ENCODE measurements at regions not wholly inside any gene's neighbourhood (a gene's known extent, or its start where the extent isn't known, plus 50 kb on each side); places are given as distances from the start of the nearest gene placed in this dataset.
"Not testable (repeated sequence)": the region's sequence is repeated elsewhere in the genome, so short reads cannot be mapped to it uniquely, and the experiment has no call there.

GRCh38 chr3:21960033-21960432 is 209.0 kb upstream of the ZNF385D start:
- Histone ChIP-seq H3K27me3 (ENCODE audit: control insufficient read depth in 5 of 5, insufficient read depth in 4 of 5, low read length in 5 of 5) (no peaks in the 10 kb centered on the region), H3K4me1 (ENCODE audit: control insufficient read depth in 5 of 5, insufficient read depth in 5 of 5, low read length in 5 of 5) (no peaks in the 10 kb centered on the region), H3K9me3 (ENCODE audit: control insufficient read depth in 5 of 5, low read length in 5 of 5) (no peaks in the 10 kb centered on the region), H3K36me3 (ENCODE audit: control insufficient read depth in 5 of 5, insufficient read depth in 5 of 5, low read length in 5 of 5) (no peaks in the 10 kb centered on the region), H3K27ac (ENCODE audit: low read depth, low read length) (no peak overlapping the region), H3K9ac (ENCODE audit: low read length in 5 of 5) (no peak overlapping the region), H3K4me3 (ENCODE audit: low read depth in 1 of 5, low read length in 5 of 5) (no peak overlapping the region)

- no peaks in the 10 kb centered on the region for H3K4me1 ChIP-seq (ENCODE audit: control insufficient read depth in 5 of 5, insufficient read depth in 5 of 5, low read length in 5 of 5)
- no peaks in the 10 kb centered on the region for H3K27me3 ChIP-seq (ENCODE audit: control insufficient read depth in 5 of 5, insufficient read depth in 4 of 5, low read length in 5 of 5)
- no peak overlapping the region for H3K9ac ChIP-seq (ENCODE audit: low read length in 5 of 5)
- no peaks in the 10 kb centered on the region for H3K9me3 ChIP-seq (ENCODE audit: control insufficient read depth in 5 of 5, low read length in 5 of 5)
- no peak overlapping the region for H3K27ac ChIP-seq (ENCODE audit: low read depth, low read length)
- no peaks in the 10 kb centered on the region for H3K36me3 ChIP-seq (ENCODE audit: control insufficient read depth in 5 of 5, insufficient read depth in 5 of 5, low read length in 5 of 5)
- no peak overlapping the region for H3K4me3 ChIP-seq (ENCODE audit: low read depth in 1 of 5, low read length in 5 of 5)
Measured at GRCh38 chr3:21962456-21962855, 211.4 kb upstream of the ZNF385D start.

GRCh38 chr3:21966457-21966856 is 215.4 kb upstream of the ZNF385D start:
- not testable (repeated sequence) for H3K27ac ChIP-seq (ENCODE audit: low read depth, low read length); H3K36me3 ChIP-seq (ENCODE audit: control insufficient read depth in 5 of 5, insufficient read depth in 5 of 5, low read length in 5 of 5); H3K4me3 ChIP-seq (ENCODE audit: low read depth in 1 of 5, low read length in 5 of 5); H3K9ac ChIP-seq (ENCODE audit: low read length in 5 of 5); H3K27me3 ChIP-seq (ENCODE audit: control insufficient read depth in 5 of 5, insufficient read depth in 4 of 5, low read length in 5 of 5); H3K4me1 ChIP-seq (ENCODE audit: control insufficient read depth in 5 of 5, insufficient read depth in 5 of 5, low read length in 5 of 5); H3K9me3 ChIP-seq (ENCODE audit: control insufficient read depth in 5 of 5, low read length in 5 of 5)

- no peak overlapping the region for H3K4me3 ChIP-seq (ENCODE audit: low read depth in 1 of 5, low read length in 5 of 5)
- H3K4me1 ChIP-seq (ENCODE audit: control insufficient read depth in 5 of 5, insufficient read depth in 5 of 5, low read length in 5 of 5), result no peaks in the 10 kb centered on the region
- H3K9me3 ChIP-seq (ENCODE audit: control insufficient read depth in 5 of 5, low read length in 5 of 5), result peaks cover 0 to 6% (median 0%) of the 10 kb centered on the region in 5 donors
- H3K9ac ChIP-seq (ENCODE audit: low read length in 5 of 5), result no peak overlapping the region
- no peaks in the 10 kb centered on the region for H3K36me3 ChIP-seq (ENCODE audit: control insufficient read depth in 5 of 5, insufficient read depth in 5 of 5, low read length in 5 of 5)
- no peak overlapping the region for H3K27ac ChIP-seq (ENCODE audit: low read depth, low read length)
- H3K27me3 ChIP-seq (ENCODE audit: control insufficient read depth in 5 of 5, insufficient read depth in 4 of 5, low read length in 5 of 5), result no peaks in the 10 kb centered on the region
Measured at GRCh38 chr3:21979706-21980105, 228.7 kb upstream of the ZNF385D start.

GRCh38 chr3:21989341-21990042 is 238.5 kb upstream of the ZNF385D start:
- H3K27me3 ChIP-seq (ENCODE audit: control insufficient read depth in 5 of 5, insufficient read depth in 4 of 5, low read length in 5 of 5), result no peaks in the 10 kb centered on the region
- H3K9me3 ChIP-seq (ENCODE audit: control insufficient read depth in 5 of 5, low read length in 5 of 5), result no peaks in the 10 kb centered on the region
- H3K9ac ChIP-seq (ENCODE audit: low read length in 5 of 5), result no peak overlapping the region
- H3K4me1 ChIP-seq (ENCODE audit: control insufficient read depth in 5 of 5, insufficient read depth in 5 of 5, low read length in 5 of 5), result no peaks in the 10 kb centered on the region
- H3K36me3 ChIP-seq (ENCODE audit: control insufficient read depth in 5 of 5, insufficient read depth in 5 of 5, low read length in 5 of 5), result no peaks in the 10 kb centered on the region
- no peak overlapping the region for H3K27ac ChIP-seq (ENCODE audit: low read depth, low read length)
- no peak overlapping the region for H3K4me3 ChIP-seq (ENCODE audit: low read depth in 1 of 5, low read length in 5 of 5)

- H3K4me3 ChIP-seq (ENCODE audit: low read depth in 1 of 5, low read length in 5 of 5), result no peak overlapping the region
- no peak overlapping the region for H3K27ac ChIP-seq (ENCODE audit: low read depth, low read length)
- no peak overlapping the region for H3K9ac ChIP-seq (ENCODE audit: low read length in 5 of 5)
- peaks cover 0 to 2% (median 0%) of the 10 kb centered on the region in 5 donors for H3K9me3 ChIP-seq (ENCODE audit: control insufficient read depth in 5 of 5, low read length in 5 of 5)
- no peaks in the 10 kb centered on the region for H3K36me3 ChIP-seq (ENCODE audit: control insufficient read depth in 5 of 5, insufficient read depth in 5 of 5, low read length in 5 of 5)
- H3K4me1 ChIP-seq (ENCODE audit: control insufficient read depth in 5 of 5, insufficient read depth in 5 of 5, low read length in 5 of 5), result no peaks in the 10 kb centered on the region
- H3K27me3 ChIP-seq (ENCODE audit: control insufficient read depth in 5 of 5, insufficient read depth in 4 of 5, low read length in 5 of 5), result no peaks in the 10 kb centered on the region
Measured at GRCh38 chr3:21991061-21991460, 240.1 kb upstream of the ZNF385D start.

- Histone ChIP-seq H3K9ac (ENCODE audit: low read length in 5 of 5) (no peak overlapping the region), H3K27me3 (ENCODE audit: control insufficient read depth in 5 of 5, insufficient read depth in 4 of 5, low read length in 5 of 5) (no peaks in the 10 kb centered on the region), H3K27ac (ENCODE audit: low read depth, low read length) (no peak overlapping the region), H3K9me3 (ENCODE audit: control insufficient read depth in 5 of 5, low read length in 5 of 5) (peaks cover 0 to 2% (median 0%) of the 10 kb centered on the region in 5 donors), H3K4me3 (ENCODE audit: low read depth in 1 of 5, low read length in 5 of 5) (no peak overlapping the region), H3K4me1 (ENCODE audit: control insufficient read depth in 5 of 5, insufficient read depth in 5 of 5, low read length in 5 of 5) (no peaks in the 10 kb centered on the region), H3K36me3 (ENCODE audit: control insufficient read depth in 5 of 5, insufficient read depth in 5 of 5, low read length in 5 of 5) (no peaks in the 10 kb centered on the region)
Measured at GRCh38 chr3:21995079-21995607, 244.1 kb upstream of the ZNF385D start.

GRCh38 chr3:22007368-22007767 is 256.4 kb upstream of the ZNF385D start:
- Histone ChIP-seq H3K4me1 (ENCODE audit: control insufficient read depth in 5 of 5, insufficient read depth in 5 of 5, low read length in 5 of 5) (no peaks in the 10 kb centered on the region), H3K4me3 (ENCODE audit: low read depth in 1 of 5, low read length in 5 of 5) (no peak overlapping the region), H3K27me3 (ENCODE audit: control insufficient read depth in 5 of 5, insufficient read depth in 4 of 5, low read length in 5 of 5) (no peaks in the 10 kb centered on the region), H3K27ac (ENCODE audit: low read depth, low read length) (no peak overlapping the region), H3K9me3 (ENCODE audit: control insufficient read depth in 5 of 5, low read length in 5 of 5) (peaks cover 0 to 4% (median 0%) of the 10 kb centered on the region in 5 donors), H3K36me3 (ENCODE audit: control insufficient read depth in 5 of 5, insufficient read depth in 5 of 5, low read length in 5 of 5) (no peaks in the 10 kb centered on the region), H3K9ac (ENCODE audit: low read length in 5 of 5) (no peak overlapping the region)

GRCh38 chr3:22010997-22011396 is 260.0 kb upstream of the ZNF385D start:
- H3K9ac ChIP-seq (ENCODE audit: low read length in 5 of 5), result no peak overlapping the region
- no peaks in the 10 kb centered on the region for H3K36me3 ChIP-seq (ENCODE audit: control insufficient read depth in 5 of 5, insufficient read depth in 5 of 5, low read length in 5 of 5)
- H3K27me3 ChIP-seq (ENCODE audit: control insufficient read depth in 5 of 5, insufficient read depth in 4 of 5, low read length in 5 of 5), result no peaks in the 10 kb centered on the region
- peaks cover 0 to 3% (median 0%) of the 10 kb centered on the region in 5 donors for H3K9me3 ChIP-seq (ENCODE audit: control insufficient read depth in 5 of 5, low read length in 5 of 5)
- H3K4me1 ChIP-seq (ENCODE audit: control insufficient read depth in 5 of 5, insufficient read depth in 5 of 5, low read length in 5 of 5), result no peaks in the 10 kb centered on the region
- no peak overlapping the region for H3K4me3 ChIP-seq (ENCODE audit: low read depth in 1 of 5, low read length in 5 of 5)
- H3K27ac ChIP-seq (ENCODE audit: low read depth, low read length), result no peak overlapping the region

GRCh38 chr3:22012471-22012870 is 261.5 kb upstream of the ZNF385D start:
- Histone ChIP-seq H3K4me3 (ENCODE audit: low read depth in 1 of 5, low read length in 5 of 5) (no peak overlapping the region), H3K4me1 (ENCODE audit: control insufficient read depth in 5 of 5, insufficient read depth in 5 of 5, low read length in 5 of 5) (no peaks in the 10 kb centered on the region), H3K9me3 (ENCODE audit: control insufficient read depth in 5 of 5, low read length in 5 of 5) (no peaks in the 10 kb centered on the region), H3K9ac (ENCODE audit: low read length in 5 of 5) (no peak overlapping the region), H3K27ac (ENCODE audit: low read depth, low read length) (no peak overlapping the region), H3K36me3 (ENCODE audit: control insufficient read depth in 5 of 5, insufficient read depth in 5 of 5, low read length in 5 of 5) (no peaks in the 10 kb centered on the region), H3K27me3 (ENCODE audit: control insufficient read depth in 5 of 5, insufficient read depth in 4 of 5, low read length in 5 of 5) (no peaks in the 10 kb centered on the region)
